PC-3 (cell line): ENCODE measurements at regions not wholly inside any gene's neighbourhood (a gene's known extent, or its start where the extent isn't known, plus 50 kb on each side); places are given as distances from the start of the nearest gene placed in this dataset.

Experiments
- EZH2 ChIP-seq: fragments of 300-600 bp; sonication (generic); IDR thresholded peaks from one replicate; pipeline ENCODE4 v1.6.1; 2017; ENCODE audit warnings: antibody characterized with exemption, mild to moderate bottlenecking, low read length; ENCODE audit not compliant: unreplicated experiment
- EZH2phosphoT487 ChIP-seq: fragments of 300-600 bp; sonication (generic); IDR thresholded peaks from 2 replicates; pipeline ENCODE4 v1.6.1; 2018; ENCODE audit warnings: mild to moderate bottlenecking, antibody characterized with exemption, low read length, borderline replicate concordance
- TF ChIP-seq, protein P1 (sequence below): fragments of 300-600 bp; sonication (generic); conservative IDR thresholded peaks from 2 replicates; pipeline ENCODE4 v1.5.1; 2017; ENCODE audit warnings: antibody characterized with exemption, low read depth, mild to moderate bottlenecking, low read length

DNA sequence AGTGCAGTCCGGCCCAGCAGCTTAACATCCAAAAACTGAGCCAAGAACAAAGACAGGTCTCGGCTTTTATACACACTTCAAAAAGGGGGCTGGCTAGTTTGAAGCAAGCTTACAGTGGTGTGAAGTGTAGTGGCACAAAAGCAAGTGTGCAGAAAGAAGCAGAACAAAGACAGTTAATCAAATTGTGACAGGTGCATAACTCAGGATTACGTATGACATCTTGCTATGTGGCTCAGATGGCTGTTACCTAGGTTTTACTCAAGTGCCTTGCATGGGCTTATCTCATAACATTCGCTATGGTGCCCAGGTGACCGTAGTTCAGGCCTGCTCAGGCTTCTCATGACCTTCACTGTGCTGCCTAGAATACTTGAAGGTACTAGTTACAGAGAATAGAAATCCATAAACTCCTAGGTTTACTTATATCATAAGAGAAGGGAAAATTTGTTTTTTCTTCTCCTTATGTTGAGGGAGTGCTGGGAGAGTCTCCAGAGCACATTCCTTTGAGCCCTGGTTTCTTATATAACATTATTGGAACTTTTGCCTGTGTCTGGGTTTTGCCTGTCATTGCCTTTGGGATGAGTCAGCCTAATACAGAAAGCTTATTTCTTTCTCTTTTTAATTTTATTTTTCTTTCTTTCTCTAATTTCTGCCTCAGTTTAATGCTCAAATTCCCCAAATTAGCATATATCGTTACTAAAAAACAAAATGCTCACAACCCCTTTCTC lies 1629.1 kb upstream of the PCDH20 start:
- TF ChIP-seq, protein P1, sequence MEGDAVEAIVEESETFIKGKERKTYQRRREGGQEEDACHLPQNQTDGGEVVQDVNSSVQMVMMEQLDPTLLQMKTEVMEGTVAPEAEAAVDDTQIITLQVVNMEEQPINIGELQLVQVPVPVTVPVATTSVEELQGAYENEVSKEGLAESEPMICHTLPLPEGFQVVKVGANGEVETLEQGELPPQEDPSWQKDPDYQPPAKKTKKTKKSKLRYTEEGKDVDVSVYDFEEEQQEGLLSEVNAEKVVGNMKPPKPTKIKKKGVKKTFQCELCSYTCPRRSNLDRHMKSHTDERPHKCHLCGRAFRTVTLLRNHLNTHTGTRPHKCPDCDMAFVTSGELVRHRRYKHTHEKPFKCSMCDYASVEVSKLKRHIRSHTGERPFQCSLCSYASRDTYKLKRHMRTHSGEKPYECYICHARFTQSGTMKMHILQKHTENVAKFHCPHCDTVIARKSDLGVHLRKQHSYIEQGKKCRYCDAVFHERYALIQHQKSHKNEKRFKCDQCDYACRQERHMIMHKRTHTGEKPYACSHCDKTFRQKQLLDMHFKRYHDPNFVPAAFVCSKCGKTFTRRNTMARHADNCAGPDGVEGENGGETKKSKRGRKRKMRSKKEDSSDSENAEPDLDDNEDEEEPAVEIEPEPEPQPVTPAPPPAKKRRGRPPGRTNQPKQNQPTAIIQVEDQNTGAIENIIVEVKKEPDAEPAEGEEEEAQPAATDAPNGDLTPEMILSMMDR = no peak
- TF ChIP-seq EZH2 (no peak), EZH2phosphoT487 (no peak)
